HG03039 (cell line): ENCODE measurements at regions not wholly inside any gene's neighbourhood (a gene's known extent, or its start where the extent isn't known, plus 50 kb on each side); places are given as distances from the start of the nearest gene placed in this dataset.

Experiments used
- ATAC-seq: cut with Tn5 transposase; IDR thresholded peaks from one replicate; pipeline ENCODE4 v1.9.1; 2021; ENCODE audit warnings: mild to moderate bottlenecking, moderate library complexity; ENCODE audit not compliant: unreplicated experiment

GRCh38 chr2:41958251-41958650 is 89.6 kb upstream of the PKDCC start:
- ATAC-seq, result no peak

- no peak for ATAC-seq
Observed at GRCh38 chr2:41958775-41959174, 89.0 kb upstream of the PKDCC start.

GRCh38 chr2:41959760-41960159 is 88.1 kb upstream of the PKDCC start:
- no peak for ATAC-seq

GRCh38 chr2:41962922-41963622 is 84.7 kb upstream of the PKDCC start:
- ATAC-seq, result no peak

- no peak for ATAC-seq
Observed at GRCh38 chr2:41963661-41964525, 83.9 kb upstream of the PKDCC start.

- ATAC-seq, result no peak
Observed at GRCh38 chr2:41965173-41965908, 82.5 kb upstream of the PKDCC start.

- ATAC-seq, result no peak
Observed at GRCh38 chr2:41965909-41966295, 81.9 kb upstream of the PKDCC start.

- ATAC-seq, result no peak
Observed at GRCh38 chr2:41966431-41966893, 81.4 kb upstream of the PKDCC start.

- no peak for ATAC-seq
Observed at GRCh38 chr2:41966920-41967319, 80.9 kb upstream of the PKDCC start.

GRCh38 chr2:41967476-41968181 is 80.2 kb upstream of the PKDCC start:
- ATAC-seq, result no peak

- ATAC-seq, result no peak
Observed at GRCh38 chr2:41968182-41968578, 79.6 kb upstream of the PKDCC start.

GRCh38 chr2:41970988-41971660 is 76.7 kb upstream of the PKDCC start:
- ATAC-seq, result no peak

GRCh38 chr2:41972179-41972578 is 75.6 kb upstream of the PKDCC start:
- ATAC-seq, result no peak

- no peak for ATAC-seq
Observed at GRCh38 chr2:41972819-41973218, 75.0 kb upstream of the PKDCC start.

- ATAC-seq, result no peak
Observed at GRCh38 chr2:41973871-41974270, 74.0 kb upstream of the PKDCC start.

GRCh38 chr2:41981417-41981816 is 66.4 kb upstream of the PKDCC start:
- no peak for ATAC-seq

- ATAC-seq, result no peak
Observed at GRCh38 chr2:41985573-41986095, 62.2 kb upstream of the PKDCC start.

GRCh38 chr2:41989501-41990180 is 58.2 kb upstream of the PKDCC start:
- ATAC-seq, result no peak

- no peak for ATAC-seq
Observed at GRCh38 chr2:41990245-41990644, 57.6 kb upstream of the PKDCC start.

GRCh38 chr2:41990688-41991087 is 57.1 kb upstream of the PKDCC start:
- ATAC-seq, result no peak
